ENCODE measurements at regions not wholly inside any gene's neighbourhood (a gene's known extent, or its start where the extent isn't known, plus 50 kb on each side); places are given as distances from the start of the nearest gene placed in this dataset.
A peak's percentile ranks its signal among the peaks of the same experiment; 100 is the strongest.

DNA sequence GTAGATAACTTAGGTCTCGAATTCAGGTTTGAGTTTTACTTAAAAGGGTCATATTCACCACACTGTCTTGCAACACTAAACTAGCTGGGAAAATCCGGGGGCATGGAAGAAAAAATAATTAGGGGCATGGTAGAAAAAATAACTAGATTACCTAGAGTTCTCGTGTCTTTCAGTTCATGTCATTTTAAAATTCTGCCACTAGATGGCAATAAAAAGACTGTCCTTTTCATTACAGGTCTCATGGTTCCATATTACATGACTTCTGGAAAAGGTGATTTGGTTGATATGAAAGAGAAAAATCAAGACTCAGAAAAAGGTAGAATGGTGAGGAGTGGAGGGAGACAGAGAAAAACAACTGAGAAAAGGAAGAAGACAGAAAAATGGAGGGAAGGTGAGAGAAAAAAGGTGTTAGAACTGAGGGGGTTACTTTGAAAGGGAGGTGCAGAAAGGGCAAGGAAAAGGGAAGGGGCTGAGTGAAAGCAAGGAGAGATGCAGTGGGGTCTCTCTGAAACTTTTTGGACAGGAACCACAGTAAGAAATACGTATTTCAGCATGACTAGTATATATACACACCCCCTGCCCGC is 299.0 kb downstream of the KLF12 start:
- H3K27me3 ChIP-seq (replicated peaks; ENCODE audit: control insufficient read depth, insufficient read depth, low read length), result no peaks in the 10 kb centered on the region
- TF ChIP-seq, protein P1, sequence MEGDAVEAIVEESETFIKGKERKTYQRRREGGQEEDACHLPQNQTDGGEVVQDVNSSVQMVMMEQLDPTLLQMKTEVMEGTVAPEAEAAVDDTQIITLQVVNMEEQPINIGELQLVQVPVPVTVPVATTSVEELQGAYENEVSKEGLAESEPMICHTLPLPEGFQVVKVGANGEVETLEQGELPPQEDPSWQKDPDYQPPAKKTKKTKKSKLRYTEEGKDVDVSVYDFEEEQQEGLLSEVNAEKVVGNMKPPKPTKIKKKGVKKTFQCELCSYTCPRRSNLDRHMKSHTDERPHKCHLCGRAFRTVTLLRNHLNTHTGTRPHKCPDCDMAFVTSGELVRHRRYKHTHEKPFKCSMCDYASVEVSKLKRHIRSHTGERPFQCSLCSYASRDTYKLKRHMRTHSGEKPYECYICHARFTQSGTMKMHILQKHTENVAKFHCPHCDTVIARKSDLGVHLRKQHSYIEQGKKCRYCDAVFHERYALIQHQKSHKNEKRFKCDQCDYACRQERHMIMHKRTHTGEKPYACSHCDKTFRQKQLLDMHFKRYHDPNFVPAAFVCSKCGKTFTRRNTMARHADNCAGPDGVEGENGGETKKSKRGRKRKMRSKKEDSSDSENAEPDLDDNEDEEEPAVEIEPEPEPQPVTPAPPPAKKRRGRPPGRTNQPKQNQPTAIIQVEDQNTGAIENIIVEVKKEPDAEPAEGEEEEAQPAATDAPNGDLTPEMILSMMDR (IDR thresholded peaks at IDR 0.05; ENCODE audit: insufficient read depth, low read length, poor library complexity, severe bottlenecking), result peak; percentile 38
- H3K4me3 ChIP-seq (replicated peaks; ENCODE audit: low read depth, low read length), result no peak overlapping the region
- H3K36me3 ChIP-seq (ENCODE audit: control insufficient read depth, insufficient read depth, low read length), result no peaks in the 10 kb centered on the region
- peak; percentile 14 for DNase-seq (ENCODE audit: extremely low read depth, insufficient read length)

DNA sequence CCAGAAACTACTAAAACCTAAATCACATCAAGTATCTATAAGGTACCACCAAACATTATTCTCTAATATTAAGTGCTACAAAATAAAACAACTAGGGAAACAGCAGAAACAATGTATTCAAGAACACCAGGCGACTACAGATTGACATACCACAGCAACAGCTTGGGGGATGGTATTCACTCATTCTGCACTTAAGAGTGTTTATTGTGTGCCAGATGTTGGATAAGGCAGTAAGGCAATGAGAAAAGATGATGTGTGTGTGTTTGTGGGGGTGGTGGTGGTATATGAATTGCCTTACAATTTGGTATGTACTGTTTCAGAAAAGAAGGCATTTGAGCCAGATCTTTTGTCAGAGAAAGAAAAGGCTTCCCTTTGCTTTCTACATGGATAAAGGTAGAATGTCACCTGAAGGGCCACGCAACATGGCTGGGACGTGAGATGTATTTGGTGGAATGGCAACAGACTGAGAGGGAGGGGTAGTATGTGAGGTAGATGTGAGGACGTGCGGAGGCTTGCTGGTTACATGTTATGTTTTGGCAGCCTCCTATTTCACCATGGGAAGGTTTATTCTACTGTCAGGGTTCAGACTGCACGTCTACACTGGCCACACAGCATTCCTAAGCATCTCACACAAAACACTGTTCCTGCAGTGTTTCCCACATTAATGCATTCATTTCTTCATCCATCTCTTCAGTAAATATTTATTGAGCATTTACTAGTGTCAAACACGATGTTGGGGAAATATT is 300.7 kb downstream of the KLF12 start:
- DNase-seq (ENCODE audit: extremely low read depth, insufficient read length), result no peak
- H3K27me3 ChIP-seq (replicated peaks; ENCODE audit: control insufficient read depth, insufficient read depth, low read length), result no peaks in the 10 kb centered on the region
- H3K36me3 ChIP-seq (ENCODE audit: control insufficient read depth, insufficient read depth, low read length), result no peaks in the 10 kb centered on the region
- no peak overlapping the region for H3K4me3 ChIP-seq (replicated peaks; ENCODE audit: low read depth, low read length)
- TF ChIP-seq, protein P1 (IDR thresholded peaks at IDR 0.05; ENCODE audit: insufficient read depth, low read length, poor library complexity, severe bottlenecking), result no peak

DNA sequence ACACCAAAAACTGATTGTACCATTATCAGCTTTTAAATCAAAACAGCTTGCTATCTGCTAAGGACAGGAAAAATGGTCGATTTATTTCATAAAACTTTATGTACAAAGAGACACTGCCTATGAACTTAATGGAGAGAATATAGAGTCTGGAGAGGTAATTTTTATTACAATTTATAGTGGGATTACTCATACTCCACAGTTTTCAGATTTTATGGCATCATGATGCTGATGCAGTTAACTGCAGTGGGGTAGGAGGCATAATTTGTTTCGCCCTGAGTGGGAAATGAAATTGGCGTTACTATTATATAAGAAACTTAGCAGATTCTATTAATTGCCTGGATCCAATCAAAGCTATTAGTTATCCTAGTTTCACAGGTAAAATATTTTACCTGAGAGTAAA is 301.4 kb downstream of the KLF12 start:
- DNase-seq (ENCODE audit: extremely low read depth, insufficient read length), result no peak
- Histone ChIP-seq H3K27me3 (replicated peaks; ENCODE audit: control insufficient read depth, insufficient read depth, low read length) (no peaks in the 10 kb centered on the region), H3K36me3 (ENCODE audit: control insufficient read depth, insufficient read depth, low read length) (no peaks in the 10 kb centered on the region), H3K4me3 (replicated peaks; ENCODE audit: low read depth, low read length) (no peak overlapping the region)
- TF ChIP-seq, protein P1 (IDR thresholded peaks at IDR 0.05; ENCODE audit: insufficient read depth, low read length, poor library complexity, severe bottlenecking), result no peak

DNA sequence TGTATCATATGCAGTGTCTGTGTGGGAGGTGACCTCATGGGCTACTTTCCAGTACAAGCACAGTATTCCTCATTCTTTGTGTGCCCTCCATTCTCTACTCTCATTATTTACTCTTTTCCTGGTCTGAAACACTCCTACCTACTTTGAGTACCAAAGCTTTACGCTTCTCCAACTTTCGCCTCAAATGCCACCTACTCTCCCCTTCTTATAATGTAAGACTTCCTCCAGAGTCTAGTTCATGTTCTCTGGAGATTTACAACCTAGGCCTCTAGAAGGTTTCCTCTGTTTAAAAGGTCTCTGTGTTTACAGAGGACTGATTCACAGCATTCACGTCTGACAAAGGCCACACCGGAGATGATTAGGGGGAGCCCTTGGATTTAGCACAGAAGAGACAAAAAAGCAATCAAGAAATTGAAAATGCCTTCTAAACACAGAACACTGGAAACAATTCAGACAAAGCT is 302.0 kb downstream of the KLF12 start:
- no peak for DNase-seq (ENCODE audit: extremely low read depth, insufficient read length)
- Histone ChIP-seq H3K4me3 (replicated peaks; ENCODE audit: low read depth, low read length) (no peak overlapping the region), H3K27me3 (replicated peaks; ENCODE audit: control insufficient read depth, insufficient read depth, low read length) (no peaks in the 10 kb centered on the region), H3K36me3 (ENCODE audit: control insufficient read depth, insufficient read depth, low read length) (no peaks in the 10 kb centered on the region)
- TF ChIP-seq, protein P1 (IDR thresholded peaks at IDR 0.05; ENCODE audit: insufficient read depth, low read length, poor library complexity, severe bottlenecking), result no peak

DNA sequence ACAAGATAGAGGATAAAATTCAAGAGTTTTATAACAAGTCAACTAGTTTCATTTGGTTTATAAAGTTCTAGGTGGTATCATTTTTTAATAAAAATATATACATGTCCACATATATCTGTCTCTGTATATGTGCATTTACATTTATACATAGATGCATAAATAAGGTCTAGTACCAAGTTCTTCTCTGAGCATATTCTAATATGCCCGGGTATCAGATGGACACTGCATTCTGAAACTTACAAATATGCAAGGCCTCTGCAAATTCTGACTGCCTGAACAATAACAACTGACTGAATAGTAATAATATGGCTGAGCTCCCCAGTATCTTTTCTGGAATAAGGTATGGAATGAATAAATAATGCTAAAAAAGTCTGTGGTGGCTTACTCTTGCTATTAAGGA is 304.8 kb downstream of the KLF12 start:
- Histone ChIP-seq H3K27me3 (replicated peaks; ENCODE audit: control insufficient read depth, insufficient read depth, low read length) (no peaks in the 10 kb centered on the region), H3K4me3 (replicated peaks; ENCODE audit: low read depth, low read length) (no peak overlapping the region), H3K36me3 (ENCODE audit: control insufficient read depth, insufficient read depth, low read length) (no peaks in the 10 kb centered on the region)
- no peak for DNase-seq (ENCODE audit: extremely low read depth, insufficient read length)
- TF ChIP-seq, protein P1 (IDR thresholded peaks at IDR 0.05; ENCODE audit: insufficient read depth, low read length, poor library complexity, severe bottlenecking), result no peak
